Vagina (tissue), 2 donors: ENCODE measurements at regions not wholly inside any gene's neighbourhood (a gene's known extent, or its start where the extent isn't known, plus 50 kb on each side); places are given as distances from the start of the nearest gene placed in this dataset.

Experiments used
- CTCF ChIP-seq, 3 experiments: fragments of 450-650 bp in 2 of 3; fragments of 200-600 bp in 1 of 3; sonication (generic) in 1 of 3; IDR thresholded peaks; one replicate each; pipeline ENCODE4 v1.5.1; 2017 to 2019; ENCODE audit warnings: antibody characterized with exemption in 3 of 3, mild to moderate bottlenecking in 2 of 3, moderate library complexity in 2 of 3
- POLR2A ChIP-seq, 2 donors: fragments of 450-650 bp; IDR thresholded peaks; one replicate each; pipeline ENCODE4 v1.6.1; 2017; ENCODE audit warnings: antibody characterized with exemption in 2 of 2, mild to moderate bottlenecking in 2 of 2, moderate library complexity in 2 of 2

GRCh38 chr1:36585569-36586548, 103.1 kb upstream of the CSF3R start:
- TF ChIP-seq CTCF (IDR thresholded peaks at IDR 0.05), result no peak
- no peak for TF ChIP-seq POLR2A (IDR thresholded peaks at IDR 0.05)
